Heart right ventricle (tissue), 16 donors: ENCODE measurements at regions not wholly inside any gene's neighbourhood (a gene's known extent, or its start where the extent isn't known, plus 50 kb on each side); places are given as distances from the start of the nearest gene placed in this dataset.

ENCODE experiments used
- ATAC-seq, 8 donors: fragments of 200-7000 bp; cut with Tn5 transposase; one replicate each; pipeline ENCODE4 v1.9.1; 2020; ENCODE audit warnings: mild to moderate bottlenecking in 8 of 8, moderate library complexity in 8 of 8, moderate number of reproducible peaks in 1 of 8
- DNase-seq, 2 donors: peaks; one replicate each; pipeline ENCODE4 v3.0.0-alpha.2; 2020
- H3K27ac ChIP-seq, 10 donors: fragments of 200-600 bp; sonication (generic) in 2 of 10; one replicate each; pipeline versions ENCODE4 v1.5.0 to v1.8.0; 2020 to 2022; ENCODE audit warnings: mild to moderate bottlenecking in 3 of 10
- H3K27me3 ChIP-seq, 7 donors: fragments of 200-600 bp; one replicate each; pipeline ENCODE4 v1.8.0; 2021 to 2022; ENCODE audit warnings: mild to moderate bottlenecking in 2 of 7
- H3K36me3 ChIP-seq, 9 donors: fragments of 200-600 bp; sonication (generic) in 1 of 9; one replicate each; pipeline versions ENCODE4 v1.5.0 to v1.8.0; 2020 to 2022; ENCODE audit warnings: mild to moderate bottlenecking in 2 of 9
- H3K4me1 ChIP-seq, 9 donors: fragments of 200-600 bp; sonication (generic) in 1 of 9; one replicate each; pipeline versions ENCODE4 v1.5.0 to v1.8.0; 2020 to 2022; ENCODE audit warnings: mild to moderate bottlenecking in 4 of 9
- H3K4me3 ChIP-seq, 10 donors: fragments of 200-600 bp; sonication (generic) in 2 of 10; one replicate each; pipeline versions ENCODE4 v1.5.0 to v1.8.0; 2020 to 2022; ENCODE audit warnings: mild to moderate bottlenecking in 7 of 10, moderate library complexity in 2 of 10
- H3K9me3 ChIP-seq, 11 donors: fragments of 200-600 bp in 10 of 11; sonication (generic) in 2 of 11; one replicate each; pipeline versions ENCODE4 v1.5.0 to v1.8.0; 2013 to 2022; ENCODE audit warnings: mild to moderate bottlenecking in 2 of 11, control low read depth in 1 of 11, moderate library complexity in 1 of 11
- WGBS, 2 donors: extraction: QIAGEN DNeasy Blood & Tissue Kit; methylation state at CpG; one replicate each; pipeline ENCODE4 v1.1.7; 2013; ENCODE audit warnings: inconsistent platforms in 1 of 2; 5-methylcytosine and 5-hydroxymethylcytosine counted together
- intact Hi-C, 10 donors: fragments of 100-400 bp; cut with DNase I; formaldehyde crosslinking; loops; one replicate each; pipeline versions ENCODE4 v1.11.1 to v1.14.2; 2022
- TF ChIP-seq, protein P1 (sequence below), 9 donors: fragments of 200-600 bp; sonication (generic) in 2 of 9; IDR thresholded peaks; one replicate each; pipeline versions ENCODE4 v1.5.0 to v1.8.0; 2021 to 2022; ENCODE audit warnings: antibody characterized with exemption in 9 of 9, mild to moderate bottlenecking in 5 of 9, moderate library complexity in 1 of 9
- donor health status: Arrhythmogenic right ventricular cardiomyopathy.
- donor health status: ischemic (EF 13 %, LVEDD 7.1; RV severe dilation, severe dysfunction).
- donor health status: healthy with polysubstance abuse.
- donor health status: DM: no; HTN: yes; CAD: no.
- donor health status: DM: no; HTN: no; CAD: no.
- donor health status: ischemic (EF 25% LVEDD 6.9; RV normal size, moderate dysfunction).
- donor health status: ischemic (EF 25% LVEDD 5.7; RV mildly dilated, moderate dysfunction).
- donor health status: healthy.
- donor health status: DM: yes; HTN: yes; CAD: no.
- donor health status: Ischemic cardiomyopathy.
- donor health status: ischemic (EF 35%, LVEDD 5.7; RV mildly dilated, moderate dysfunction).
- donor health status: nonischemic (EF 11% LVEDD 7.7; RV severe dilation, severe dysfunction).
- donor health status: DM: yes; HTN: yes; CAD: no.
- donor health status: PGD.
- donor health status: ischemic (EF 29% LVEDD 5.4; RV normal size, mild dysfunction).
- donor health status: nonischemic (EF 23%, LVEDD 6.1; RV moderate dilation, normal function).

DNA sequence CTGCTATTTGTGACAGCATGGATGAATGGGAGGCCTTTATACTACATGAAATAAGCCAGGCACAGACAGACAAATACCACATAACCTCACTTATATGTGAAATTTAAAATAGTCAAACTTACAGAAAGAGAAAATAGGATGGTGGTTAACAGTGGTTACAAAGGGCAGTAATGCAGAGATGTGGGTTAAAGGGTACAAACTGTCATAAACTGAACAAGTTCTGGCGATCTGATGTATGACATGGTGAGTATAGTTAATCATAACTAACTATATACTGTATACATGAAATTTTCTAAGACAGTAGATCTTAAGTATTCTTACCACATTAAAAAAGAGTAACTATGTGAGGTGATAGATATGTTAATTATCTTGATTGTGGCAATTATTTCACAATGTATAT is 558.1 kb upstream of the ZNF804A start:
- Histone ChIP-seq H3K9me3 (no peaks in the 10 kb centered on the region), H3K4me1 (no peaks in the 10 kb centered on the region), H3K27ac (no peak overlapping the region), H3K27me3 (no peaks in the 10 kb centered on the region), H3K36me3 (no peaks in the 10 kb centered on the region), H3K4me3 (no peak overlapping the region)
- no peak for DNase-seq
- TF ChIP-seq, protein P1, sequence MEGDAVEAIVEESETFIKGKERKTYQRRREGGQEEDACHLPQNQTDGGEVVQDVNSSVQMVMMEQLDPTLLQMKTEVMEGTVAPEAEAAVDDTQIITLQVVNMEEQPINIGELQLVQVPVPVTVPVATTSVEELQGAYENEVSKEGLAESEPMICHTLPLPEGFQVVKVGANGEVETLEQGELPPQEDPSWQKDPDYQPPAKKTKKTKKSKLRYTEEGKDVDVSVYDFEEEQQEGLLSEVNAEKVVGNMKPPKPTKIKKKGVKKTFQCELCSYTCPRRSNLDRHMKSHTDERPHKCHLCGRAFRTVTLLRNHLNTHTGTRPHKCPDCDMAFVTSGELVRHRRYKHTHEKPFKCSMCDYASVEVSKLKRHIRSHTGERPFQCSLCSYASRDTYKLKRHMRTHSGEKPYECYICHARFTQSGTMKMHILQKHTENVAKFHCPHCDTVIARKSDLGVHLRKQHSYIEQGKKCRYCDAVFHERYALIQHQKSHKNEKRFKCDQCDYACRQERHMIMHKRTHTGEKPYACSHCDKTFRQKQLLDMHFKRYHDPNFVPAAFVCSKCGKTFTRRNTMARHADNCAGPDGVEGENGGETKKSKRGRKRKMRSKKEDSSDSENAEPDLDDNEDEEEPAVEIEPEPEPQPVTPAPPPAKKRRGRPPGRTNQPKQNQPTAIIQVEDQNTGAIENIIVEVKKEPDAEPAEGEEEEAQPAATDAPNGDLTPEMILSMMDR (IDR thresholded peaks at IDR 0.05) = no peak
- intact Hi-C loops = no loop called here
- 74 to 93% methylated on average over 1 of the region's 1 CpG for WGBS, 2 donors
- no peak for ATAC-seq

DNA sequence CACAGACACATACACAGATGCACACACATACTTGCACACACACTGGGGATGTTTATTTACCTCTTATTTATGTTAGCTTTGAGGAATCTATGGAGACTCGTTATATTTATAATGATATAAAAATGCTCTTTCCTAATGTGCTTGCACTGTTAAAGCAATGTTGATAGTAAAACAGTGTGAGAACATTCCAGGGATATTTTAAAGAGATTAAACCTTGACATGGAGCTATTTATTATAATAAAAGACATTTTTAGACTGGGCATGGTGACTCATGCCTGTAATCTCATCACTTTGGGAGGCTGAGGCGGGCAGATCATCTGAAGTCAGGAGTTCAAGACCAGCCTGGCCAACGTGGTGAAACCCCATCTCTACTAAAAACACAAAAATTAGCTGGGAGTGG is 557.3 kb upstream of the ZNF804A start:
- no peak for DNase-seq
- intact Hi-C loops = no loop called here
- Histone ChIP-seq H3K9me3 (no peaks in the 10 kb centered on the region), H3K4me1 (no peaks in the 10 kb centered on the region), H3K36me3 (no peaks in the 10 kb centered on the region), H3K4me3 (no peak overlapping the region), H3K27me3 (no peaks in the 10 kb centered on the region), H3K27ac (peak overlapping the region in 1 of 10 donors; percentile 14)
- ATAC-seq = peak in 1 of 8 donors; percentile 51
- TF ChIP-seq, protein P1 (IDR thresholded peaks at IDR 0.05) = no peak
- 27 to 37% methylated on average over 3 of the region's 3 CpGs for WGBS, 2 donors

DNA sequence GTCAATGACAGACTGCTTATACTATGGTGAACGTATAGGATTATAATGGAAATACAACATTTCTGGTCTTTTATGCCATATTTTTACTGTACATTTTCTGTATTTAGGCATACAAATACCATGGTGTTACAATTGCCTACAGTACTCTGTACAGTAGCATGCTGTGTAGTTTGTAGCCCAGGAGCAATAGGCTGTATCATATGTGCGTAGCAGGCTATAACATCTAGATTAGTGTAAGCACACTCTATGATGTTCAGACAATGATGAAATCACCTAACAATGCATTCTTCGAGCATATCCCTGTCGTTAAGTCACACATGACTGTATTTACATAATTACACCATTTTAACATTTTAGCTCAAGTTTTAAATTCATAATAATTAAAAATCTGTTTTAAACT is 556.6 kb upstream of the ZNF804A start:
- no peak overlapping the region for H3K27ac ChIP-seq
- TF ChIP-seq, protein P1 (IDR thresholded peaks at IDR 0.05) = no peak
- ATAC-seq (no peak), DNase-seq (no peak)
- H3K9me3 ChIP-seq = no peaks in the 10 kb centered on the region
- no peaks in the 10 kb centered on the region for H3K27me3 ChIP-seq
- intact Hi-C loops = no loop called here
- H3K4me1 ChIP-seq = no peaks in the 10 kb centered on the region
- H3K36me3 ChIP-seq = no peaks in the 10 kb centered on the region
- no peak overlapping the region for H3K4me3 ChIP-seq
- WGBS, 2 donors = 79 to 85% methylated on average over 4 of the region's 4 CpGs

DNA sequence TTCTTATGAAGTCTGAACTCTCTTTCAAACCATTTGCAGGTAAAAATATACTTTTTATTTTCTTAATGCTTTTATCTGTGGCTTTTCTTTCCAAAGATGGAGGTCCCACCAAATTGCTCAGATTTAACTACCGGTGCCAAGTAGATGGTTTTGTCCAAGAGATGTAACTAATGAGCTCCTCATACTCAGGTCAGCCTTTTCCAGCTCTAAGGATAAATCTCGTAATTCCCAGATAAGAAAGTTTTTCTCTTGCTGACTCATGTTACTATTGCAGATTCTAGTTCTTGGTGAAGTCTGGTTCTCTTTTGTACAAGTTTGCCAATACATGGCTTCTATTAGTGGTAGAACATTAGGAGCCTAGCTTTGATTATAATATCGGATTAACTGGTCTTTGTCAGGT is 550.8 kb upstream of the ZNF804A start:
- intact Hi-C loops = no loop called here
- Histone ChIP-seq H3K36me3 (no peaks in the 10 kb centered on the region), H3K9me3 (no peaks in the 10 kb centered on the region), H3K27me3 (no peaks in the 10 kb centered on the region), H3K4me3 (no peak overlapping the region), H3K27ac (no peak overlapping the region), H3K4me1 (no peaks in the 10 kb centered on the region)
- ATAC-seq (no peak), DNase-seq (no peak)
- TF ChIP-seq, protein P1 (IDR thresholded peaks at IDR 0.05) = no peak
- WGBS, 2 donors = 54% methylated on average over 3 of the region's 3 CpGs

DNA sequence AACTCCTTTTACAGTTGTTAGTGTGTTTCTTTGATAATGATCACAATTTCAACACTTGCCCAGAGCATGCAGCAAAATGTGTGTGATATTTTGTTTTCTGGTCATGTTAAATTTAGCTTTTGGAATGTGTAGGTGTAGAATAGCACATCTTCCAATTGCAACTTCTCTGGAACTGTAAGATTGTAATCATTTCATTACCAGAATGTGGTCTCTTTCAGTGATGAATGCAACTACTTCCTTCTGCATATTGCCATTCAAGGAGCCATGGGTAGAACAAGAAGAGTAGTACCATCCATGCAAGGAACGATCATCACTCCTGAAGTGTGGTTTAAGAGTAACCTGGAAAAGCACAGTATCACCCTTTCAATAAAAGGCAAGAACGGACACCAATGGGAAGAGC is 548.8 kb upstream of the ZNF804A start:
- Histone ChIP-seq H3K9me3 (peaks cover 0 to 2% (median 0%) of the 10 kb centered on the region in 11 donors), H3K4me3 (no peak overlapping the region), H3K36me3 (no peaks in the 10 kb centered on the region), H3K27me3 (no peaks in the 10 kb centered on the region), H3K27ac (no peak overlapping the region), H3K4me1 (no peaks in the 10 kb centered on the region)
- TF ChIP-seq, protein P1 (IDR thresholded peaks at IDR 0.05) = no peak
- WGBS, 2 donors = 89 to 93% methylated on average over 2 of the region's 2 CpGs
- no peak for DNase-seq
- ATAC-seq = no peak
- intact Hi-C loops = no loop called here
